ENCODE measurements at regions not wholly inside any gene's neighbourhood (a gene's known extent, or its start where the extent isn't known, plus 50 kb on each side); places are given as distances from the start of the nearest gene placed in this dataset.

- TF ChIP-seq EZH2 (IDR thresholded peaks at IDR 0.05; ENCODE audit: insufficient read depth, poor library complexity, severe bottlenecking): no peak
- no peak for TF ChIP-seq EZH2phosphoT487 (IDR thresholded peaks at IDR 0.05; ENCODE audit: insufficient read depth, low read depth)
Observed at GRCh38 chr13:37187621-37188020, 82.2 kb upstream of the CSNK1A1L start.
